NCI-H2171 treated with DMSO at 0.1 percent for 48 hours (cell line): ENCODE measurements at regions not wholly inside any gene's neighbourhood (a gene's known extent, or its start where the extent isn't known, plus 50 kb on each side); places are given as distances from the start of the nearest gene placed in this dataset.

Experiments
- DNase-seq: peaks from one replicate; lab custom pipeline; 2025; lab: John Stamatoyannopoulos, UW

DNA sequence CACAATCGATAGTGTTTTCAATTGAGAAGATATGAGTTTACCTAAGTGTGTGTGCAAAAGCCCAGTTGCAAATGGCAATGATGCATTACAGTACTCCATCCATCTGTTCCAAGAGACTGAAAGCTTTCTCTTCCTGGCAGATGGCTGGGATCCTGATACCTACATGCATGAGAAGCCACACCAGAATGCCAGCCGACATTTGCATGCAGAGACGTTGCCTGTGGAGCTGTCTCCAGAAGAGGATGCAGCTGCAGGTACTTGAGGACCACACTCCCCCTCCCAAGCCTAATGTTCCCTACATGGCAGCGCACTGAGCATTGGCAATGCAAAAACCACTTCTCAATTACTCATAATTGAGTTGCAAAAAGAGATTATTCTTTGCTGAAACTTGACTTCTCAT lies 332.1 kb downstream of the WDR11 start:
- peak; percentile 95 for DNase-seq

DNA sequence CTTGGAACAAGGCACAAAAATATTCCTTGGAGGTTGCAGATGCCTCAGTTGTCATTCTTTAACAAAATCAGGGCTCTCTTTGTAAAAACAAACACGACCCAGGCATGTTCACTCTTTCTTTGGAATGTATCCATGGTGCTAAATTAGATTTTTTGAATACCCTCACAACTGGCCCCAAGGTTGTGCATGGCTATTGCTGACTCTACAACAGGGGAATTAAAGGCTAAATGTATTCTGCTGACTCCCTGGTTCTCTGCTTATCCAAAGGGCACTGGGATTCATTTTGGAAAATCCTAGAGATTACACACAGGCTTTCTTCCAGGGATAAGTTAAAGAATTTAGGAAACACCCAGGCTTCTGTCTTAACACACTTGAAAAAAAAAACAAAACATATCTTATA lies 332.5 kb downstream of the WDR11 start:
- DNase-seq, result no peak

DNA sequence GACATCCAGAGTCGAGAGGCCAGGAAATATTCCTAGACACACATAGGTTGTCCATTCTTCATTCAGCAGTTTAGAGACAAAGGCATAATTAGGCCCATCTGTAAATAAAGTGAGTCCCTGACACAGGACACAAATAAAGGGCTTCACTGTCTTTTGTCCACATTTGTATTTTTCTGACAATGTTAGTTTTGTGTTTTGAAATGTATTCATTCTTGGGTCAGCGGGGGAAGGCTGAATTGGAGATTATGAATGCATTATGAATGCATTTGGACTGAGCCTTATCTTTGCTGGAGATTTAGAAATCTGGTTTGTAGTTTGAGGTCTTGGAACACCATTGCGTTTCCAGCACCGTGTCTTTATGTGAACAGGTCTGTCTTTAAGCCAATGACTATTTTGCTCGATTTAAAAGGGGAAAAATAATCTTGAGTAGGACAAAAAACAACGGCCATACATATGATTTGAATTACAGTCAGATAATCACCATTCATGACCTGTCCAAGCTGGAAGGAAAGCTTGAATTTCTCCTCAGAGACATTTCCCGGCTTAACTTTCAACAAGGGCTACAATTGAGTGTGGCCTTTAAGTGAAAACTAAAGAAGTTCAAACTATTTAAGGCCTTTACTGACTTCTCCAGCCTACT lies 334.8 kb downstream of the WDR11 start:
- DNase-seq, result no peak

DNA sequence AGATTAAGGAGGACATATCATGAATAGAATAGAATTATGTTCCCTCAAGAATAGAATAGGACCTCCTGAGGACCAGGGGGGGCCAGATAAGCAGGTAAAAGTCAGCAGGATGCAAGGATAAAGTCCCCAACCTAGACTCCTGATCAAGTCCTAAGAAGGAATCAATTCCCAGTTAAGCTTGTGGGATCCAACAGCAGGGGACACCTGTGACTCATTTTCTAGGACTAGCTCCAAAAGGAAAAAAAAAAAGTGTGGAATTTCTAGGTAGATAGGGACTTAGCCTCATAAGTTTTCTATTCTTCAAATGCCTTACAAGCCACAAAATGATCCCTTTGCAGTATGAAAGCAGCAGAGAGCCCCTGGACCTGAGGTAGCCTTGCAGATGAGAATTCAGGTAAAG lies 336.2 kb downstream of the WDR11 start:
- DNase-seq, result no peak

DNA sequence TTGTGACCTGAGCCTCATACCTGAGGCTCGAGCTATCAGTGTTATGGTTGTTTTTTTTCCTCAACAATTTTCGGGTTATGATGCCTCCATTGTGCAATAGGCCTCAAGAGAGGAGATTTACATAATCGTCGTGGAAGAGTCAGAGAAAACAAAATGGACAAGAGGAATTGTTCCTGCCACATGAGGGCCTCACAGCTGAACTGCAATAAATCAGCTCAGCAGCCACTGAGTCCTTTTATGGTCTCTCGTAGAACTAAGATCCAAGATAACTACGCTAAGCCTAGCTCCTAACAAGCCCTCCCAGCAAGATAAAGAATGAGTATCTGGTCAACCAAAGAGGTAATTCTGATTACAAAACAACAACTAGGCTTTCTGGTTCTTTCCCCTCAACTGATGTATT lies 336.8 kb downstream of the WDR11 start:
- DNase-seq, result no peak

DNA sequence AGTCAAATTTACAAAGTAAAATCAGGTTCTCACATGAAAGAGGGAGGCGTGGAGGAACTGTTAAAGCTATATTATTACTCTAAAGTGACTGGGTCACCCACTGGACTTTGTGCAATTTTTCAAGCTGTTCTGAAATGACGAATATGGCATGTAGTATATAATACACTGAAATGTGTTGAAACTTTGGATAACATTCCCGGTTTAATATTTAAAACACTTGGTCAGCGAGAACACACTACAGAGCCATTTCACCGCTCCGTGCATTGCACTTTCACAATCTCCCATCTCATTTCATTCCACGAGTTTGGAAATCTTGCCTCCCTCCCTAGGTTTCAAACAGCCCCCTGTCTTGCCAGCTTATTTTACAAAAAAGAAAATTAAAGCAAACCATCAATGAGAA lies 337.9 kb downstream of the WDR11 start:
- DNase-seq, result no peak

DNA sequence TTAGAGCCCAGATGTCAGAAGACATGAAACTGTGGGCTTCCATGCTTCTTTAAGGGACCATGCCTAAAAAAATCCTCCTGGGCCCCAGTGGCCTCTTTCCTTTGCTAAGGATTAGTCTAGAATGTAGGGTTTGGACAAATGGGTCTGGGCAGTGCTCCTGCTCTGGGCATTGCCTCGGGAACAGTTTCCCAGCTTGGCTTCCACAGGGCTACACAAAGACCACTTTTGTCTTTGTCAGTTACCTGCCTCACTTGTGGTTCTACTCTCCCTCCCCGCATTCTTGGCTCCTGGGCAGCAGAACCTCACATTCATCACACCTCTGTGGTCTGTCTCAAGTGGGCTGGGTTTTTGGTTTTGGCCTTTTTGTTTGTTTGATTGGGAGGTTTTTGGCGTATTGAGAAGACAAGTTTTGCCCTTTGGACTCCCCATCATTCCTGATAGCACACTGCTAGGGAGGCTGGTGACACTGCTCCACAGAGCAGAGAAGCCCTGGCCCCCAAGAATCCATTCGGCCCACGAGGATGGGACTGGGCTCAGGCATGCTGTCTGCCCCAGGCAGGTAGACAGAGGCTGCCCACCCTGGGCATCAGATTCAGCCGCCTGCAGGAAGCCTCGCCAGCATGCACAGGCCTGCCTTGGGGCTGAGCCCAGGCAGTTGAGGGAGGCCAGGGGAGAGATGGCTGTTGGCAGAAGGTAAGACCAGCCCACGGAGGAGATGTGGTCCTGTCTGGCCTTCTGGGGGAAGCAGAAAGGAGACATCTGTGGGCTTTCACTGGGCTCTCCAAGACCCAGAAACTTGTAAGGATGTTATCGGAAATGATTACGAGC lies 343.7 kb downstream of the WDR11 start:
- DNase-seq, result no peak

DNA sequence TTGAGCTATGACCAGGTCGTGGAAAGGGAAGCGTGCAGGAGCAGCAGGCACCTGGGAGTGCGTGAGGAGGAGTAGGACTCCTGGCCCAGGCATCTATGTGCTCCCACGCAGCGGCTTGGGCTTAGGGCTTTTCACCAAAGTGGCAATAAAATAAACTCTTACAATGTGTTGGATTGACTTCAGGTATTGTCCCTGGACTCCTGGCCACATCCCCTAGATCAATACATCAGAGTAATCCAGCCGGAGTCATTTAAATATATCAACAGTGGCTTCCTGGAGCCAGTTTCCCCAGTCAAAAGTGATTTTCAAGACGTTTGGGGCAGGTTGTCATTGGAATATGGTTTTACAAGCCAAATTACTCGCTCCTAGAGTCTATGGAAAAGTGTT lies 344.4 kb downstream of the WDR11 start:
- DNase-seq, result no peak

DNA sequence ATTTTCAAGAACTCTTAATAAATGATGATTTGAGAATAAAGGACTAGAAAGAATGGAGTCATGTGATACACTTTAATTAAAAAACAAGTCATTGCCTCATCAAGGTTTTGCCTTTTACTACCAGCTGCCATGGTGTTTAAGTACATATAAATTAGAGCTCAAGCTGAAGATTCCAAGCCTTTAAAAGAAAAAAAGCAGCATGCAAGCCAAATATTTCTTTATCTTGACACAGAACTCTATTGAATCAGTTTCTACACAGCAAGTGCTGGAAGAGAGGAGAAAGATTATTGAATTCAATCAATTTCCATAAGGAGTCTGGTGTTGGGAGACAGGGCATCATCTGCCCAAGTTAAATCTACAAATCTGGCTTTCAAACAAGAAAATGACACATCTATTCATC lies 347.9 kb downstream of the WDR11 start:
- no peak for DNase-seq

DNA sequence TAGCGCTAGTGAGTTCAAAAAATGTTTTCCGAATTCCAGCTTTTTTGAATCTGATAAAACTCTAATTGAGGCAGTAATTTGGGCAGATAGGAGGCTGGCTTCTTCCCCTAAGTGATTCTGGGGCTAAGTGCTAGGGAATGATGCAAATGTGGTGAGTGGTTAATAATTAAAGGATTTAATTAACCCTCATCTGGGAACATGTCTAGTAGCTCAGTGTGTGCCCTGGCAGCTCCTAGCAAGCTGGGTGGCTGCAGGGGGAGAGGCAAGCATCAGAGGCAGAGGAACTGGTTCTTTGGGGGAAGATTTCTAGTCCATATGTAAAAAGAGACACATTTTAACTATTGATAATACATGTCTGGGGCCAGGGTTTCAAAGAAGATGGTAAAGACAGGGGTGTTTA lies 354.5 kb downstream of the WDR11 start:
- no peak for DNase-seq

DNA sequence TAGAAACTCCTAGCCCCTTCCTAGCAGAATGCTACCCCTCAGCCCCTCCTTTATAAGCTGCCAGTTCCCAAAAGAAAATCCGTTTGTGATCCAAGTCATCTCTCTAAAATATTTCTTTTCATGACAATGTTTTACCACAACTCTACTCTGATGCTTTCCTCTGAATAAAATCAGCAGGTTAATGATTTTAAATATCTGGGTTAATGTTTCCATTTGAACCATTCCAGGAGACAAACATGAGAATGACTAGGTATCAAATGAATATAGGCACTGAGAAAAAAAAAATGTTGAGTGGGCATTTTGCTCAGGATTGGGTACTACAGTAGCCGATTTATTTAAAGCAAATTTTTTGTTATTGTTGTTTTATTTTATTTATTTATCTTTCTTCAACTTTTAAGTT lies 360.3 kb downstream of the WDR11 start:
- no peak for DNase-seq

DNA sequence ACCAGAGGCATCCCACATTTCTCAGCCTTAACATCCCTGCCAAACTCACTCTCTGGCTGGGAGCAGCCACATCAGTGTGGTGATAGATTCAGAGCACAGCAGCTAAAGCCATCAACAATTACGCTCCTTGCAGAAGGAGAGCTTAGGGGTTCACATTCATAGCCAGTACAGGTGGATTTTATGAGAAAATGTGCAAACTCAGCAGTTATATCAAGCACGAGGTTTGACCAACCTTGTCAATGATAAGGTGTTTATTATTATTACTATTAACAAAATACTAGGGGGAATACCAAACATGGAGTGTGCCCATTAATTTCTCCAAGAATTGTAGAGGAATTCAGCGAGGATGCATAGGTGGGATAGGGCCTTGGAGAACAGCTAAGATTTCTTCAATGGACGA lies 362.3 kb downstream of the WDR11 start:
- DNase-seq, result no peak

DNA sequence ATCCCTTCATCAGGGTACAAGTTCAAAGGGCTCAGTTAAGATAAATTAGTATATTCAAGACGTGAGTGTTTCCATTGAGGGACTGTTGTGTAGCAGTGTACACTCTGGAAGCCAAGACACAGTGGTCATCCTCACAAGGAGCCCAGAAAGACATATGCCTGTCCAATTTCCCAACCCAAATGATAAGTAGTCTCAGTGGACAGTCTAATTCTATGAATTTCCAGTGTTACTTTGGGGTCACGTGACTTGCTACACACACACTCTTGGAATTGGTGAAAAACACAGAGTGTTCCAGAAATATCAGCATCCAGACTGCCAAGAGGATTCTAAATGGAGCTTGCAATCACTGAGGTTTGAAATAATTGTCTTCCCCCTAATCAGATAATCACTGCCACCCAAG lies 365.1 kb downstream of the WDR11 start:
- DNase-seq, result no peak

DNA sequence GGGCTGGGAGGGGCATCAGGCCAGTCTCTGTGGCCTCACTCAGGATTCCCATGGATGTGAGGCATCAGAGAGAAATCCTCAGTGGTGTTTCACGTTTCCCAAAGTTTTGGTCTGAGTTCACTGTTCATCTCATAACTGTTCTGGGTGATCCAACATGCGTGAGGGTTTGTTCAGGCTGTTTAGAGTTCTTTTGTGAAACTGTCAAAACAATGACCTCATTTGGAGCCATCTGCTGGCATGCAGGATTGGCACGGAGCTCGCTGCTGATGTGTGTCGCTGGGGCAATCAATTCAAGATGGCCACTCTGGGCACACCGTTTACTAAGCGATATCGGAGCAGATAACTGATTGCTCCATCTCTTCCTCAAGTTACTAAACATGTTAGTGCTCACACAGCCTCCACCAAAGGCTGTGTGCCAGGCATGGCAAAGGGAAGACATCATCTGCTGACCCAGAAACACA lies 365.6 kb downstream of the WDR11 start:
- DNase-seq, result peak; percentile 15

DNA sequence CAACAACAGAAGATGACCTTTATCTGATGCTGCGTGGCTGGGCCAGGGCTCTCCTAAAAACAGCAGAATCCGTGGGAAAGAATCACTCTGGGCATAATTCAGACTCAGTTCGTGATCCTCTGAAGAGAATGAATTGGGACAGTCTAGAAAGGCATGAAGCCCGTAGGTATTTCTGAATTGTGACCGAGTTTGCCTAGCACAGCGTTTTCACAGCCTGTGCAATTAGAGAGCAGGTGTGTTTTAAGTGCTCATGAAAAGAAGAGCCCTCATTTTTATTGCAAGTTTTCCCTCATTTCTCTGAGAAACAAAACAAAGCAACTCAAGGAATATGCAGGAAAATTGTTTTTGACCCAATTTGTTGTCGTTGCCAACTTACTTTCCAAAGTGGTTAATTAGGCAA lies 366.2 kb downstream of the WDR11 start:
- no peak for DNase-seq

DNA sequence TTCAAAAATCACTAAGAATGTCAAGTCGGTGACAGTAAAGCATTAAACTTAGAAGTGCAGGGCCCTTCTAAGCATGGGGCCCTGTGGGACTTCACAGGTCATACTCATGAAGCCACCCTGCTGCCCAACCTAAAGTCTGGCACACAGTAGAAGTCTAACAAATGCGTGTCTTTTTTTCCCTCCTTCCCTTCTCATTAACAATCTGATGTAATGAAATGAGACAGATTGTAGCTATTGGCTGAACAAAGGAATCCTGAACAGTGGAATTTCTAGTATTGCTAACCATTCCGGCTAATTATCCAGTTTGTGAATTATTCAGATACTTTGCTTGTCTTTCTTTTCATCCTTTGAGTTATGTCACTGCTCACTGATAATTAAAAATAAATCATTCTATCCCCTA lies 369.9 kb downstream of the WDR11 start:
- no peak for DNase-seq

DNA sequence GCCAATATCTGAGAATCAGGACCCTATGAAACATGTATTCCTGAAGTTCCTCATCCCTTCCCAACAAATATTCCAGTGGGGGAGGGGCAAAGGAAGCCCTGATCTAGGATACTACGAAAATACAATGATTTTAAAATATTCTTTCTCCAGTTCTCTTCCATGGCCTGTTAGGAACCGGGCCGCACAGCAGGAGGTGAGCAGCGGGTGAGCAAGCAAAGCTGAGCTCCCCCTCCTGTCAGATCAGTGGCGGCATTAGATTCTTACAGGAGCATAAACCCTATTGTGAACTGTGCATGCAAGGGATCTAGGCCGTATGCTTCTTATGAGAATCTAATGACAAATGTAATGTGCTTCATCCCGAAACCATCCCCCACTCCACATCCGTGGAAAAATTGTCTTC lies 370.8 kb downstream of the WDR11 start:
- DNase-seq, result no peak

DNA sequence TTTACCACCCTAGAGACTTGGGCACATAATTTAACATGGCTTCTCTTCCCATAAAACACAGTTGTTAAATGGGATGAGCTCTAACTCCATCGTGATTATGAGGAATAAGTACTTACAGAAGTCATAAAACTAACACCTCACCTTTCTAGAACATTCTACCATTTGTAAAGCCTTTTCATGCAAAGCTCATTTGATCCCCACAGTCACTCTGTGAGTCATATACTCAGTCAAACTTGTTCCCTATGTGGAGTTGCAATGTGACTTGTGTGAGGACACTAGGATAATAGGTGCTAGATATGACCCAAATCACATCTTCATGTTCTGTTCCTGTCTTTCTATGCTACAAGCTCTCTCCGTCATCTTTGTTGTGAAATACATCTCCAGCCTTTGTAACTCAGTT lies 371.7 kb downstream of the WDR11 start:
- no peak for DNase-seq

DNA sequence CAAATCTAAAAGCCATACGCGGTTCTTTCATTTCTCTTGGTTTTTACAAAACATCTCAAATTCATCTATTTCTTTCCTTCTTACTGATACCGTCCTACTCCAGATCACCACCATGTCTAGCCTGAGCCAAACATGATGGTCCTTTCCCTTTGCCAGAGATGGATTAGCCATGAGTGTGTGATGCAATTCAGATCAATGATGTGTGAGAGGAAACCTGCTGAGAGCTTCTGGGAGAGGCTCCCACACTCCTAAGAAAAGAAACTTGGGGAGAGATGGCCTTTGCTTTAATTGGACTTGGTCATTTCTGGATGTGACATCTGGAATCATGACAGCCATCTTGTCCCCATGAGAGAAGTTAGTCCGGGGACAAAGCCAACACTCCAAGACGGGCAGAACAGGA lies 367.2 kb downstream of the FGFR2 start:
- no peak for DNase-seq

DNA sequence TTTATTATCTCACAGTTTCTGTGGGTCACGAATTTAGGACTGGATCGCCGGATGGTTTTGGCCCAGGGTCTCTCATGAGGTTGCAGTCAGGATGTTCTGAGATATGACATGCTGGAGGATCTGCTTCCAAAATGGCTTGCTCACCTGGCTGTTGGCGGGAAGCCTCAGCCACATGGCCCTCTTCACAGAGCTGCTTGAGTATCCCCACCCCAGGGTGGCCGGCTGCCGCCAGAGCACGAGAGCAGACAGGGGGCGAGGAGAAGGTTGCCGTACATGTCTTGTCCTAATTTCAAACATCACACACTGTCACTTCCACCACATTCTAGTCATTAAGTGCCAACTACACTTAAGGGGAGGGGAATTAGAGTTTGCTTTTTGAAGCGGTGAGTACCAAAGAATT lies 365.8 kb downstream of the FGFR2 start:
- DNase-seq, result no peak

DNA sequence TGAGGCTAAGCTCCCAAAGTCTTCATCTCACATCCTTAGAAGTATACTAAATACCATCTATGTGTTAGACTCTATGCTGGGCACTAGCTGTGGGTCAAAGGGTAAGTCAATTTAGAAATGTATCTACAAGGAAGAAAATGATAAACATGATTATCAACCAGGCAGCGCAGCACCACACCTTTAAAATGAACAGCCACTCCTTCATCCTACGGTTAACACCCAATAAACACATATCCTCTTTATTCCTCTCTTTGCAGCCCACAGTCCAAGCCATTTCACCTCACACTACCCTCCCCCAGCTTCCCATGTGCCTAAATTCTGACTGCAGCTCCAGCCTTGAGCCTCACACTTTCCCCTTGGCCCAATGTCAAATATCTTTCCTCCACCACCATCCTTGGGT lies 362.6 kb downstream of the FGFR2 start:
- no peak for DNase-seq

DNA sequence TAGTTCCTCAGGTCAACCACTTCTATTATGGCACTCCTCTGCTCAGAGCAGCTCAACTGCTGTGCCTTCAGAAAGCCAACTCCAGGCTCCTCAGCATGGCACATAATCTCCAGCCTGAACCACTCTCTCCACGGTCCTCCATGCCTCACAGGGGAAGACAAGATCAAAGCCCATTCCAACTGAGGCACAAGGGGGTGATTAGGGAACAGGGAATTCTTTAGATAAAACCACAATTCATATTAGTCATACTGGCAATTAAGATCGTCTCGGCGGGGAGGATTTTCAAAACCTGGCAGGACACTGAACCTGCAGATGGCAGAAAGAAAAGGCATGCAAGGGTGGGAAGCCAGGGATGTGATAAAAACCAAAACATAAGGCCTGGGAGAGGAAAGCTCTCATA lies 361.6 kb downstream of the FGFR2 start:
- DNase-seq, result no peak

DNA sequence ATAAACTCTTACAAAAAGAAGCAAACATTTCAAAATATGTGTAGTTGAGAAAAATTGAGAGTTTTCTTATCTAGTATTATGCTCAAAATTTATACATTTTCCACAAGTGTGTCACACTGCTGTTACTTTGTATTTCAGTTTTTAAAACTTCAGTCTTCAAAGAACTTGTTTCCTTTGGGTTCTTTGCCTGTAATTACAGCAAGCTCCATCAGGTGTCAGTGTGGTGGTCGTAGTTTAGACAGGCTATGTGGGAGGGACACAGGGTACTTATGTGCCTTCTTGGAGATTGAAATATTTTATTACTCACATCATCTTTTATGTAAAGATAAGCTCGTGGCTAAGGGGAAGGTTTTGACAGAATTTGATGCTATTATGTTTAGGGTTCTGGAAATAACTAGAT lies 360.5 kb downstream of the FGFR2 start:
- DNase-seq, result no peak

DNA sequence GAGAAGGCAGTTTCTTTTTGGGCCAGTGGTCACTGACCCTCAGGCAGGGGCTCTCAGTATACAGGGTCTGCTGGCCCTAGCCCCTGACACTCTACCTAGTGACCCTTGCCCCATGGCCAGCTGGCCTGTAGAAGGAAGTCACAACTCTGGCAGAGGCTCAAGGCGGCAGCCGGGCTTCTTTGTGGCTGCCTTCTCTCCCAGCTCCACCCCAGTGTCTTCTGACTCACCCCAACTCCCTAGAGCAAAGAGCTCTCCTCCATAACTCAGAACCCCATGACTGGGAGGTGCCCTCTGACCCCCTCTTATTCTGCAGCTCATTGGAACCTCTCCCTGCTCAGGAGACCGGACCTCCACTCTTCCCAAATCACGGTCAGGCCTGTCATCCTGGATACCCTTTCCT lies 358.2 kb downstream of the FGFR2 start:
- no peak for DNase-seq
